Thyroid gland (tissue), 4 donors: ENCODE measurements at regions not wholly inside any gene's neighbourhood (a gene's known extent, or its start where the extent isn't known, plus 50 kb on each side); places are given as distances from the start of the nearest gene placed in this dataset.

ENCODE experiments used
- CTCF ChIP-seq, 6 experiments: fragments of 200-600 bp in 3 of 6; fragments of 450-650 bp in 3 of 6; sonication (generic) in 3 of 6; IDR thresholded peaks; one replicate each; pipeline ENCODE4 v1.5.1; 2016 to 2019; ENCODE audit warnings: antibody characterized with exemption in 6 of 6, mild to moderate bottlenecking in 2 of 6, inconsistent platforms in 1 of 6, moderate library complexity in 1 of 6
- POLR2A ChIP-seq, 2 donors: fragments of 450-650 bp; IDR thresholded peaks; one replicate each; pipeline ENCODE4 v1.6.1; 2017; ENCODE audit warnings: antibody characterized with exemption in 2 of 2, mild to moderate bottlenecking in 2 of 2, moderate library complexity in 1 of 2

DNA sequence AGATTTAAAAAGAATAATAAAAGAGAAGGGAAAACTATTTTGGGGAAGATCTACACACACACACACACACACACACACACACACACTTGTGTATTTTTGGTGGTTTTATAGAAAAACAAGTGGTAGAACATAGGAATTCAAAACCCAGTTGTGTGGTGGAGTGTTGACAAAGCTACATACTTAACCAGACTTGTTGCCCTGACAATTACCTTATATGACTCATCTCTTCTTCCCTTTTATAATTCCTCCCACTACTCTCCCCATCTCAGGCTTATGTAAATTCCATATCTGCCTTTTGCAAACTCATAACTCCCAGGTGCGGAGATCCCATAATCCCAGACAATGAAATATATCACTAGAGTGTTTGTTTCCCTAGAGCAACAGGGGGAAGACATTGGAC lies 873.7 kb downstream of the NXPH1 start:
- no peak for TF ChIP-seq CTCF (IDR thresholded peaks at IDR 0.05)
- no peak for TF ChIP-seq POLR2A (IDR thresholded peaks at IDR 0.05)
